DOHH2 (cell line): ENCODE measurements at regions not wholly inside any gene's neighbourhood (a gene's known extent, or its start where the extent isn't known, plus 50 kb on each side); places are given as distances from the start of the nearest gene placed in this dataset.

Experiments
- H3F3A ChIP-seq: fragments of 200-600 bp; sonication (generic), shearing (Covaris generic); 2 replicates; pipeline ENCODE4 v1.6.0; 2016; ENCODE audit warnings: antibody characterized with exemption, mild to moderate bottlenecking; ENCODE audit not compliant: control insufficient read depth, insufficient read depth
- H3K27ac ChIP-seq: fragments of 200-600 bp; sonication (generic); 2 replicates; pipeline ENCODE4 v1.5.1; 2014; ENCODE audit warnings: low read depth, mild to moderate bottlenecking, low read length, moderate library complexity
- H3K27me3 ChIP-seq: fragments of 200-600 bp; sonication (generic); 2 replicates; pipeline ENCODE4 v1.6.1; 2014; ENCODE audit warnings: mild to moderate bottlenecking, low read length, mixed read lengths; ENCODE audit not compliant: control insufficient read depth
- H3K36me3 ChIP-seq: fragments of 200-600 bp; sonication (generic); 2 replicates; pipeline ENCODE4 v1.6.1; 2014; ENCODE audit warnings: mild to moderate bottlenecking, low read length, moderate library complexity, mixed read lengths; ENCODE audit not compliant: control insufficient read depth
- H3K4me1 ChIP-seq: fragments of 200-600 bp; sonication (generic); 2 replicates; pipeline ENCODE4 v1.6.1; 2014; ENCODE audit warnings: mild to moderate bottlenecking, low read length, mixed read lengths; ENCODE audit not compliant: control insufficient read depth
- H3K4me2 ChIP-seq: fragments of 200-600 bp; sonication (generic); 2 replicates; pipeline ENCODE4 v1.6.0; 2014; ENCODE audit warnings: mild to moderate bottlenecking, low read length, moderate library complexity
- H3K4me3 ChIP-seq: fragments of 200-600 bp; sonication (generic); 2 replicates; pipeline ENCODE4 v1.5.1; 2014; ENCODE audit warnings: mild to moderate bottlenecking, low read length, mixed read lengths
- H3K79me2 ChIP-seq: fragments of 200-600 bp; sonication (generic); 2 replicates; pipeline ENCODE4 v1.6.1; 2014; ENCODE audit warnings: mild to moderate bottlenecking, low read length, mixed read lengths; ENCODE audit not compliant: control insufficient read depth
- H3K9me2 ChIP-seq: fragments of 200-600 bp; sonication (generic); replicated peaks from 2 replicates; pipeline ENCODE4 v1.6.1; 2014; ENCODE audit warnings: mild to moderate bottlenecking, low read length, mixed read lengths; ENCODE audit not compliant: control insufficient read depth
- H3K9me3 ChIP-seq: fragments of 200-600 bp; sonication (generic); 2 replicates; pipeline ENCODE4 v1.6.1; 2014; ENCODE audit warnings: antibody characterized with exemption, low read length, mixed read lengths; ENCODE audit not compliant: control insufficient read depth, insufficient read depth
- H4K20me1 ChIP-seq: fragments of 200-600 bp; sonication (generic); 2 replicates; pipeline ENCODE4 v1.6.0; 2014; ENCODE audit warnings: low read depth, mild to moderate bottlenecking, antibody characterized with exemption, low read length, moderate library complexity; ENCODE audit not compliant: control insufficient read depth, insufficient read depth
- CTCF ChIP-seq: fragments of 200-600 bp; sonication (generic); IDR thresholded peaks from one replicate; pipeline ENCODE4 v1.5.1; 2014; ENCODE audit warnings: antibody characterized with exemption, mild to moderate bottlenecking, low read depth, low read length; ENCODE audit not compliant: poor library complexity, severe bottlenecking
- EZH2phosphoT487 ChIP-seq: fragments of 200-600 bp; sonication (generic); IDR thresholded peaks from 2 replicates; pipeline ENCODE4 v1.6.1; 2017; ENCODE audit warnings: borderline replicate concordance, mild to moderate bottlenecking, antibody characterized with exemption, low read length, moderate library complexity, mixed read lengths

GRCh38 chr6:111971866-111972532 lies 81.9 kb upstream of the CCN6 start:
- Histone ChIP-seq H3F3A (no peaks in the 10 kb centered on the region), H3K4me3 (no peak overlapping the region), H4K20me1 (no peaks in the 10 kb centered on the region), H3K36me3 (no peaks in the 10 kb centered on the region), H3K9me2 (no peaks in the 10 kb centered on the region), H3K79me2 (no peaks in the 10 kb centered on the region), H3K27me3 (peaks cover 4% of the 10 kb centered on the region), H3K4me1 (no peaks in the 10 kb centered on the region), H3K4me2 (no peak overlapping the region), H3K9me3 (no peaks in the 10 kb centered on the region), H3K27ac (no peak overlapping the region)
- TF ChIP-seq EZH2phosphoT487: no peak
- no peak for TF ChIP-seq CTCF

- Histone ChIP-seq H3K27ac (no peak overlapping the region), H3F3A (no peaks in the 10 kb centered on the region), H3K9me3 (no peaks in the 10 kb centered on the region), H3K4me3 (no peak overlapping the region), H4K20me1 (no peaks in the 10 kb centered on the region), H3K4me1 (no peaks in the 10 kb centered on the region), H3K4me2 (no peak overlapping the region), H3K79me2 (no peaks in the 10 kb centered on the region), H3K27me3 (no peaks in the 10 kb centered on the region; the same call in none of the 2 replicates), H3K36me3 (no peaks in the 10 kb centered on the region), H3K9me2 (no peaks in the 10 kb centered on the region)
- TF ChIP-seq CTCF: no peak
- TF ChIP-seq EZH2phosphoT487: no peak
Observed at GRCh38 chr6:111972745-111973117, 81.2 kb upstream of the CCN6 start.

GRCh38 chr6:111973118-111973761 lies 80.7 kb upstream of the CCN6 start:
- no peaks in the 10 kb centered on the region for H3K9me2 ChIP-seq
- H3K4me3 ChIP-seq: no peak overlapping the region
- H3K4me1 ChIP-seq: no peaks in the 10 kb centered on the region
- H3K4me2 ChIP-seq: no peak overlapping the region
- no peak for TF ChIP-seq EZH2phosphoT487
- no peak for TF ChIP-seq CTCF
- H4K20me1 ChIP-seq: no peaks in the 10 kb centered on the region
- H3K79me2 ChIP-seq: no peaks in the 10 kb centered on the region
- H3K27me3 ChIP-seq: no peaks in the 10 kb centered on the region; the same call in 1 of the 2 replicates
- no peaks in the 10 kb centered on the region for H3K9me3 ChIP-seq
- H3K36me3 ChIP-seq: no peaks in the 10 kb centered on the region
- H3K27ac ChIP-seq: no peak overlapping the region
- H3F3A ChIP-seq: no peaks in the 10 kb centered on the region
